ENCODE measurements at regions not wholly inside any gene's neighbourhood (a gene's known extent, or its start where the extent isn't known, plus 50 kb on each side); places are given as distances from the start of the nearest gene placed in this dataset.

GRCh38 chr5:166709691-166710090, 1581.8 kb upstream of the WWC1 start:
- Histone ChIP-seq H3K79me2 (ENCODE audit: control insufficient read depth, insufficient read depth, low read length) (no peaks in the 10 kb centered on the region), H4K20me1 (ENCODE audit: control insufficient read depth, extremely low read depth, insufficient read depth, low read length) (no peaks in the 10 kb centered on the region), H3K4me1 (ENCODE audit: control insufficient read depth, extremely low read depth, insufficient read depth, low read length) (no peaks in the 10 kb centered on the region), H3K36me3 (ENCODE audit: control insufficient read depth in 2 of 2, extremely low read depth in 1 of 2, insufficient read depth in 2 of 2, low read length in 2 of 2) (no peaks in the 10 kb centered on the region), H3K27ac (ENCODE audit: control insufficient read depth, insufficient read depth, low read length) (no peak overlapping the region), H3K9me1 (ENCODE audit: control insufficient read depth, extremely low read depth, insufficient read depth, low read length) (no peaks in the 10 kb centered on the region), H3K4me3 (ENCODE audit: control insufficient read depth in 2 of 3, extremely low read depth in 1 of 3, insufficient read depth in 2 of 3, low read depth in 1 of 3, low read length in 3 of 3) (no peak overlapping the region), H3K9me3 (ENCODE audit: control insufficient read depth, low read depth, low read length) (no peaks in the 10 kb centered on the region), H2AFZ (ENCODE audit: control insufficient read depth, low read length) (no peak overlapping the region), H3K27me3 (ENCODE audit: control insufficient read depth, extremely low read depth, insufficient read depth, low read length) (no peaks in the 10 kb centered on the region), H3K4me2 (ENCODE audit: control insufficient read depth, extremely low read depth, insufficient read depth, low read depth, low read length) (no peak overlapping the region), H3K9ac (ENCODE audit: control insufficient read depth, extremely low read depth, insufficient read depth, low read length) (no peak overlapping the region)
- TF ChIP-seq EZH2 (IDR thresholded peaks at IDR 0.05; ENCODE audit: low read length): no peak
- no peak for TF ChIP-seq CTCF (optimal IDR thresholded peaks at IDR 0.05 in 1 of 3, IDR thresholded peaks at IDR 0.05 in 1 of 3, conservative IDR thresholded peaks at IDR 0.05 in 1 of 3; ENCODE audit: extremely low read depth in 1 of 3, insufficient read depth in 2 of 3, low read length in 3 of 3)
- no peak for DNase-seq (ENCODE audit: low read depth, low spot score)
- dilution Hi-C loops (cut with MboI; ENCODE audit: extremely low pct_ligation_motif_present, low sequenced_read_pairs): no loop called here
- FAIRE-seq: no peak

- Histone ChIP-seq H3K4me2 (ENCODE audit: control insufficient read depth, extremely low read depth, insufficient read depth, low read depth, low read length) (no peak overlapping the region), H3K9me3 (ENCODE audit: control insufficient read depth, low read depth, low read length) (no peaks in the 10 kb centered on the region), H3K9ac (ENCODE audit: control insufficient read depth, extremely low read depth, insufficient read depth, low read length) (no peak overlapping the region), H3K27ac (ENCODE audit: control insufficient read depth, insufficient read depth, low read length) (no peak overlapping the region), H2AFZ (ENCODE audit: control insufficient read depth, low read length) (no peak overlapping the region), H3K27me3 (ENCODE audit: control insufficient read depth, extremely low read depth, insufficient read depth, low read length) (no peaks in the 10 kb centered on the region), H3K9me1 (ENCODE audit: control insufficient read depth, extremely low read depth, insufficient read depth, low read length) (no peaks in the 10 kb centered on the region), H3K79me2 (ENCODE audit: control insufficient read depth, insufficient read depth, low read length) (no peaks in the 10 kb centered on the region), H3K4me1 (ENCODE audit: control insufficient read depth, extremely low read depth, insufficient read depth, low read length) (no peaks in the 10 kb centered on the region), H3K4me3 (ENCODE audit: control insufficient read depth in 2 of 3, extremely low read depth in 1 of 3, insufficient read depth in 2 of 3, low read depth in 1 of 3, low read length in 3 of 3) (no peak overlapping the region), H3K36me3 (ENCODE audit: control insufficient read depth in 2 of 2, extremely low read depth in 1 of 2, insufficient read depth in 2 of 2, low read length in 2 of 2) (no peaks in the 10 kb centered on the region), H4K20me1 (ENCODE audit: control insufficient read depth, extremely low read depth, insufficient read depth, low read length) (no peaks in the 10 kb centered on the region)
- no peak for DNase-seq (ENCODE audit: low read depth, low spot score)
- no peak for TF ChIP-seq EZH2 (IDR thresholded peaks at IDR 0.05; ENCODE audit: low read length)
- TF ChIP-seq CTCF (optimal IDR thresholded peaks at IDR 0.05 in 1 of 3, IDR thresholded peaks at IDR 0.05 in 1 of 3, conservative IDR thresholded peaks at IDR 0.05 in 1 of 3; ENCODE audit: extremely low read depth in 1 of 3, insufficient read depth in 2 of 3, low read length in 3 of 3): no peak
- no peak for FAIRE-seq
- dilution Hi-C loops (cut with MboI; ENCODE audit: extremely low pct_ligation_motif_present, low sequenced_read_pairs): no loop called here
Observed at GRCh38 chr5:166710271-166710670, 1581.2 kb upstream of the WWC1 start.

Data from keratinocyte (primary cell).